Breast epithelium (tissue), 3 donors: ENCODE measurements at regions not wholly inside any gene's neighbourhood (a gene's known extent, or its start where the extent isn't known, plus 50 kb on each side); places are given as distances from the start of the nearest gene placed in this dataset.

ENCODE experiments used
- POLR2AphosphoS5 ChIP-seq, 3 donors: sonication (generic); formaldehyde crosslinking; IDR thresholded peaks; one replicate each; pipeline ENCODE4 v1.6.1; 2017; ENCODE audit warnings: antibody characterized with exemption in 3 of 3
- TF ChIP-seq, protein P1 (sequence below), 3 donors: fragments of 450-650 bp; IDR thresholded peaks; one replicate each; pipeline ENCODE4 v1.5.1; 2016 to 2017; ENCODE audit warnings: antibody characterized with exemption in 3 of 3, mild to moderate bottlenecking in 3 of 3, moderate library complexity in 3 of 3

DNA sequence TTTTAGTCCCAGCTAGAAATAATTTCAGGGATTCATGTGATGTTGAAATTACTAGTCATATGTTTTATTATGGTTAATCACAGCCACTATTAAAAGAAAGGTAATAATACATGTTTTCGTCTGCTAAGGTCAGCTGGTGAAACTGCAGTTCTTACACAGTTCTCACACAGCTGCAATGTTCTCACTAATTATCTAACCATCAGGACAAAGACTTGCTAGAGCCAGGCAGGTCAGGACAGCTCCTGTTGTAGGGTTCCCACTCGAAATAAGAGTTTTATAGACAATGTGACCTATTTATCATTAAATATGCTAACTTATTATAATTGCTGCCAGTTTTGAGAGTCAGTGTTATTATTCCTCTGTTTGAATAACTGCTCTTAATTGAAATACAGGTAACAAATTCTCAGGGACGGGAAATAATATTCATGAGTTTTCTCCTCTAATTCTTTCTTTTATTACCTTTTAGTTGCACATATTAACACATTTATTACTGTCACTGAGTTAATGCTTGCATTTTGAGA, 97.9 kb downstream of the GJA1 start:
- no peak for TF ChIP-seq POLR2AphosphoS5 (IDR thresholded peaks at IDR 0.05)
- TF ChIP-seq, protein P1, sequence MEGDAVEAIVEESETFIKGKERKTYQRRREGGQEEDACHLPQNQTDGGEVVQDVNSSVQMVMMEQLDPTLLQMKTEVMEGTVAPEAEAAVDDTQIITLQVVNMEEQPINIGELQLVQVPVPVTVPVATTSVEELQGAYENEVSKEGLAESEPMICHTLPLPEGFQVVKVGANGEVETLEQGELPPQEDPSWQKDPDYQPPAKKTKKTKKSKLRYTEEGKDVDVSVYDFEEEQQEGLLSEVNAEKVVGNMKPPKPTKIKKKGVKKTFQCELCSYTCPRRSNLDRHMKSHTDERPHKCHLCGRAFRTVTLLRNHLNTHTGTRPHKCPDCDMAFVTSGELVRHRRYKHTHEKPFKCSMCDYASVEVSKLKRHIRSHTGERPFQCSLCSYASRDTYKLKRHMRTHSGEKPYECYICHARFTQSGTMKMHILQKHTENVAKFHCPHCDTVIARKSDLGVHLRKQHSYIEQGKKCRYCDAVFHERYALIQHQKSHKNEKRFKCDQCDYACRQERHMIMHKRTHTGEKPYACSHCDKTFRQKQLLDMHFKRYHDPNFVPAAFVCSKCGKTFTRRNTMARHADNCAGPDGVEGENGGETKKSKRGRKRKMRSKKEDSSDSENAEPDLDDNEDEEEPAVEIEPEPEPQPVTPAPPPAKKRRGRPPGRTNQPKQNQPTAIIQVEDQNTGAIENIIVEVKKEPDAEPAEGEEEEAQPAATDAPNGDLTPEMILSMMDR (IDR thresholded peaks at IDR 0.05): no peak
